ENCODE measurements at regions not wholly inside any gene's neighbourhood (a gene's known extent, or its start where the extent isn't known, plus 50 kb on each side); places are given as distances from the start of the nearest gene placed in this dataset.

- no peak overlapping the region for H3K4me3 Mint-ChIP-seq
- POLR2A ChIA-PET, result no interaction called here
- WGBS (ENCODE audit: insufficient coverage), result no CpG with 5 or more reads among the region's 1 CpG
Observed at GRCh38 chr1:63103682-63104081, 218.7 kb upstream of the FOXD3 start.

GRCh38 chr1:63107066-63107465 lies 215.3 kb upstream of the FOXD3 start:
- no peaks in the 10 kb centered on the region for H3K27me3 ChIP-seq (replicated peaks in 1 of 4; ENCODE audit: control extremely low read depth in 1 of 4, control insufficient read depth in 3 of 4, insufficient read depth in 4 of 4, low read length in 3 of 4)
- no peak for TF ChIP-seq EZH2 (IDR thresholded peaks at IDR 0.05; ENCODE audit: borderline replicate concordance, insufficient read depth, low read depth, low read length, poor library complexity, severe bottlenecking)
- TF ChIP-seq CTCF (IDR thresholded peaks at IDR 0.05), result no peak
- no peak for DNase-seq
- no peak overlapping the region for H3K9ac ChIP-seq (ENCODE audit: low read length)
- no peak for ATAC-seq (ENCODE audit: low read depth)
- H3K4me1 ChIP-seq (ENCODE audit: control insufficient read depth in 2 of 2, insufficient read depth in 2 of 2, low read length in 2 of 2), result no peaks in the 10 kb centered on the region
- H2AFZ ChIP-seq (ENCODE audit: insufficient read depth, low read depth, low read length, poor library complexity, severe bottlenecking), result no peak overlapping the region
- no peak overlapping the region for H3K27ac ChIP-seq (ENCODE audit: low read length in 2 of 2)
- H3K9me3 ChIP-seq (ENCODE audit: control extremely low read depth in 1 of 3, control insufficient read depth in 2 of 3, insufficient read depth in 1 of 3, low read length in 2 of 3), result no peaks in the 10 kb centered on the region
- no peaks in the 10 kb centered on the region for H3K36me3 ChIP-seq (replicated peaks in 1 of 2; ENCODE audit: control extremely low read depth in 1 of 2, control insufficient read depth in 1 of 2, extremely low read depth in 1 of 2, insufficient read depth in 2 of 2, low read length in 1 of 2)
- Mint-ChIP-seq H3K27me3 (peaks cover 28% of the 10 kb centered on the region), H3K4me1 (no peaks in the 10 kb centered on the region), H3K27ac (no peak overlapping the region), H3K4me3 (no peak overlapping the region), H3K9me3 (ENCODE audit: insufficient read depth) (no peaks in the 10 kb centered on the region)
- H3K4me2 ChIP-seq (replicated peaks; ENCODE audit: low read depth, low read length, poor library complexity, severe bottlenecking), result no peak overlapping the region
- H4K20me1 ChIP-seq (ENCODE audit: control insufficient read depth, insufficient read depth, low read length, poor library complexity, severe bottlenecking), result no peaks in the 10 kb centered on the region
- WGBS (ENCODE audit: insufficient coverage), result no CpG with 5 or more reads among the region's 1 CpG
- CTCF ChIA-PET, result no interaction called here
- intact Hi-C loops (cut with micrococcal nuclease), result no loop called here
- H3K4me3 ChIP-seq (ENCODE audit: control extremely low read depth in 1 of 5, extremely low read depth in 1 of 5, insufficient read depth in 1 of 5, low read depth in 2 of 5, low read length in 4 of 5), result no peak overlapping the region
- POLR2A ChIA-PET, result no interaction called here
- no peaks in the 10 kb centered on the region for H3K79me2 ChIP-seq (ENCODE audit: control insufficient read depth, insufficient read depth, low read length)

More at GRCh38 chr1:63103682-63104081, 218.7 kb upstream of the FOXD3 start:
- H3K27ac ChIP-seq (ENCODE audit: low read length in 2 of 2), result no peak overlapping the region
- TF ChIP-seq CTCF (IDR thresholded peaks at IDR 0.05), result no peak
- no peak for TF ChIP-seq EZH2 (IDR thresholded peaks at IDR 0.05; ENCODE audit: borderline replicate concordance, insufficient read depth, low read depth, low read length, poor library complexity, severe bottlenecking)
- no peaks in the 10 kb centered on the region for H3K4me1 ChIP-seq (ENCODE audit: control insufficient read depth in 2 of 2, insufficient read depth in 2 of 2, low read length in 2 of 2)
- Mint-ChIP-seq H3K9me3 (ENCODE audit: insufficient read depth) (no peaks in the 10 kb centered on the region), H3K27me3 (peaks cover 17% of the 10 kb centered on the region), H3K4me1 (no peaks in the 10 kb centered on the region), H3K27ac (no peak overlapping the region)
- no peak for ATAC-seq (ENCODE audit: low read depth)
- no peaks in the 10 kb centered on the region for H3K79me2 ChIP-seq (ENCODE audit: control insufficient read depth, insufficient read depth, low read length)
- H4K20me1 ChIP-seq (ENCODE audit: control insufficient read depth, insufficient read depth, low read length, poor library complexity, severe bottlenecking), result no peaks in the 10 kb centered on the region
- no peaks in the 10 kb centered on the region for H3K9me3 ChIP-seq (ENCODE audit: control extremely low read depth in 1 of 3, control insufficient read depth in 2 of 3, insufficient read depth in 1 of 3, low read length in 2 of 3)
- no peak for DNase-seq
- H3K9ac ChIP-seq (ENCODE audit: low read length), result no peak overlapping the region
- H3K4me3 ChIP-seq (ENCODE audit: control extremely low read depth in 1 of 5, extremely low read depth in 1 of 5, insufficient read depth in 1 of 5, low read depth in 2 of 5, low read length in 4 of 5), result no peak overlapping the region
- intact Hi-C loops (cut with micrococcal nuclease), result no loop called here
- no peak overlapping the region for H2AFZ ChIP-seq (ENCODE audit: insufficient read depth, low read depth, low read length, poor library complexity, severe bottlenecking)
- CTCF ChIA-PET, result no interaction called here
- H3K36me3 ChIP-seq (replicated peaks in 1 of 2; ENCODE audit: control extremely low read depth in 1 of 2, control insufficient read depth in 1 of 2, extremely low read depth in 1 of 2, insufficient read depth in 2 of 2, low read length in 1 of 2), result no peaks in the 10 kb centered on the region
- H3K4me2 ChIP-seq (replicated peaks; ENCODE audit: low read depth, low read length, poor library complexity, severe bottlenecking), result no peak overlapping the region
- H3K27me3 ChIP-seq (replicated peaks in 1 of 4; ENCODE audit: control extremely low read depth in 1 of 4, control insufficient read depth in 3 of 4, insufficient read depth in 4 of 4, low read length in 3 of 4), result no peaks in the 10 kb centered on the region

Measured in B cell (primary cell).